IMR-90 (cell line): ENCODE measurements at regions not wholly inside any gene's neighbourhood (a gene's known extent, or its start where the extent isn't known, plus 50 kb on each side); places are given as distances from the start of the nearest gene placed in this dataset.

Source experiments
- ATAC-seq: fragments of 200-7000 bp; cut with Tn5 transposase; 2 replicates; pipeline ENCODE4 v1.9.1; 2020; ENCODE audit warnings: low read depth, mild to moderate bottlenecking, moderate library complexity
- BruUV-seq: library from RNA; stranded (reverse); fragments of 400-500 nt; replicated peaks from 2 replicates; lab custom pipeline; 2021; lab: Mats Ljungman, UMichigan
- CTCF ChIA-PET: fragments of 300-600 bp; formaldehyde crosslinking; extraction: SDS; loops from one replicate; lab custom pipeline; 2021; ENCODE audit warnings: antibody characterized with exemption; lab: Yijun Ruan, JAX
- POLR2A ChIA-PET: fragments of 300-600 bp; sonication (Branson Sonifier 250); formaldehyde crosslinking; loops from one replicate; lab custom pipeline; 2022; ENCODE audit warnings: antibody characterized with exemption; ENCODE audit not compliant: unreplicated experiment; lab: Charles Lee
- DNase-seq: peaks from one replicate; pipeline ENCODE4 v3.0.0; 2013
- H2AFZ ChIP-seq: replicated peaks from 2 replicates; pipeline ENCODE3; 2013; ENCODE audit warnings: low read length, mild to moderate bottlenecking; ENCODE audit not compliant: poor library complexity
- H2AK5ac ChIP-seq: 2 replicates; pipeline ENCODE4 v1.6.1; 2013; ENCODE audit warnings: low read depth, low read length, inconsistent platforms
- H2AK9ac ChIP-seq: replicated peaks from 2 replicates; pipeline ENCODE3; 2013; ENCODE audit warnings: mild to moderate bottlenecking, low read depth, low read length, moderate library complexity; ENCODE audit not compliant: poor library complexity
- H2BK120ac ChIP-seq: 2 replicates; pipeline ENCODE4 v1.6.1; 2013; ENCODE audit warnings: low read depth, low read length, inconsistent platforms
- H2BK15ac ChIP-seq: 3 replicates; pipeline ENCODE4 v1.6.1; 2013; ENCODE audit warnings: low read depth, low read length, inconsistent platforms
- H2BK20ac ChIP-seq: 2 replicates; pipeline ENCODE4 v1.6.1; 2013; ENCODE audit warnings: low read depth, mild to moderate bottlenecking, inconsistent platforms, low read length, moderate library complexity
- H2BK5ac ChIP-seq: 2 replicates; pipeline ENCODE4 v1.6.1; 2013; ENCODE audit warnings: mild to moderate bottlenecking, low read depth, low read length, inconsistent platforms; ENCODE audit not compliant: poor library complexity, severe bottlenecking
- H3K14ac ChIP-seq: replicated peaks from 2 replicates; pipeline ENCODE4 v1.6.1; 2013; ENCODE audit warnings: low read depth, low read length, inconsistent platforms
- H3K18ac ChIP-seq: 2 replicates; pipeline ENCODE4 v1.6.1; 2013; ENCODE audit warnings: low read depth, low read length, control low read depth
- H3K23ac ChIP-seq: 2 replicates; pipeline ENCODE4 v1.6.1; 2013; ENCODE audit warnings: low read depth, low read length, inconsistent platforms
- H3K27ac ChIP-seq: 2 replicates; pipeline ENCODE4 v1.5.1; 2013; ENCODE audit warnings: mild to moderate bottlenecking, control low read depth, low read length; ENCODE audit not compliant: insufficient read depth
- H3K27me3 ChIP-seq: 2 replicates; pipeline ENCODE4 v1.6.1; 2013; ENCODE audit warnings: low read length; ENCODE audit not compliant: control insufficient read depth, insufficient read depth
- H3K36me3 ChIP-seq: 2 replicates; pipeline ENCODE4 v1.6.1; 2013; ENCODE audit warnings: low read length, mixed read lengths; ENCODE audit not compliant: control insufficient read depth, insufficient read depth
- H3K4ac ChIP-seq: 2 replicates; pipeline ENCODE4 v1.6.1; 2013; ENCODE audit warnings: low read depth, low read length, inconsistent platforms
- H3K4me1 ChIP-seq: 2 replicates; pipeline ENCODE4 v1.6.1; 2013; ENCODE audit warnings: low read length, mixed read lengths; ENCODE audit not compliant: control insufficient read depth, insufficient read depth
- H3K4me2 ChIP-seq: 2 replicates; pipeline ENCODE4 v1.6.1; 2013; ENCODE audit warnings: low read depth, mild to moderate bottlenecking, control low read depth, low read length, moderate library complexity
- H3K4me3 ChIP-seq: 2 replicates; pipeline ENCODE4 v1.5.1; 2013; ENCODE audit warnings: low read depth, mild to moderate bottlenecking, control low read depth, low read length, moderate library complexity; ENCODE audit not compliant: insufficient read depth
- H3K56ac ChIP-seq: 2 replicates; pipeline ENCODE4 v1.6.1; 2013; ENCODE audit warnings: low read length, inconsistent platforms; ENCODE audit not compliant: insufficient read depth; ENCODE audit errors: extremely low read depth
- H3K79me1 ChIP-seq, 2 experiments: 2 replicates each; pipeline ENCODE4 v1.6.1; 2013; ENCODE audit warnings: low read length in 2 of 2, inconsistent platforms in 1 of 2, low read depth in 1 of 2
- H3K9ac ChIP-seq: 2 replicates; pipeline ENCODE4 v1.6.1; 2013; ENCODE audit warnings: low read depth, low read length, control low read depth
- H3K9me1 ChIP-seq: 2 replicates; pipeline ENCODE4 v1.6.1; 2013; ENCODE audit warnings: low read length, inconsistent platforms; ENCODE audit not compliant: insufficient read depth
- H3K9me3 ChIP-seq: 2 replicates; pipeline ENCODE4 v1.6.1; 2013; ENCODE audit warnings: low read length; ENCODE audit not compliant: control insufficient read depth, insufficient read depth
- H4K20me1 ChIP-seq: 2 replicates; pipeline ENCODE4 v1.6.1; 2013; ENCODE audit warnings: low read length, inconsistent platforms; ENCODE audit not compliant: insufficient read depth
- H4K5ac ChIP-seq: 2 replicates; pipeline ENCODE4 v1.6.1; 2013; ENCODE audit warnings: mild to moderate bottlenecking, low read depth, low read length, control low read depth
- H4K8ac ChIP-seq, 2 experiments: 2 replicates each; pipeline ENCODE4 v1.6.1; 2013; ENCODE audit warnings: low read depth in 2 of 2, low read length in 2 of 2, control low read depth in 1 of 2, inconsistent platforms in 1 of 2
- H4K91ac ChIP-seq: 2 replicates; pipeline ENCODE4 v1.6.1; 2013; ENCODE audit warnings: low read depth, low read length, inconsistent platforms; ENCODE audit not compliant: insufficient read depth
- BHLHE40 ChIP-seq: fragments of 150-350 bp; IDR thresholded peaks from 2 replicates; pipeline ENCODE4 v1.6.1; 2016; ENCODE audit warnings: mild to moderate bottlenecking, low read depth, low read length
- CEBPB ChIP-seq: IDR thresholded peaks from 2 replicates; pipeline ENCODE4 v1.6.1; 2012; ENCODE audit warnings: low read depth, low read length, improper control_type of control experiment
- CHD1 ChIP-seq: IDR thresholded peaks from 2 replicates; pipeline ENCODE4 v1.6.1; 2012; ENCODE audit warnings: low read depth, low read length, improper control_type of control experiment
- MAZ ChIP-seq: IDR thresholded peaks from 2 replicates; pipeline ENCODE4 v1.6.1; 2012; ENCODE audit warnings: low read depth, mild to moderate bottlenecking, low read length, improper control_type of control experiment, moderate library complexity, borderline replicate concordance
- MXI1 ChIP-seq: IDR thresholded peaks from 2 replicates; pipeline ENCODE4 v1.6.1; 2012; ENCODE audit warnings: low read depth, mild to moderate bottlenecking, low read length, moderate library complexity, borderline replicate concordance
- POLR2A ChIP-seq: IDR thresholded peaks from 2 replicates; pipeline ENCODE4 v1.6.1; 2012; ENCODE audit warnings: mild to moderate bottlenecking, low read depth, low read length
- RAD21 ChIP-seq: IDR thresholded peaks from 2 replicates; pipeline ENCODE4 v1.6.1; 2012; ENCODE audit warnings: low read length, improper control_type of control experiment
- RCOR1 ChIP-seq: IDR thresholded peaks from 2 replicates; pipeline ENCODE4 v1.6.1; 2012; ENCODE audit warnings: mild to moderate bottlenecking, low read length, improper control_type of control experiment; ENCODE audit not compliant: insufficient replicate concordance
- RFX5 ChIP-seq: IDR thresholded peaks from 2 replicates; pipeline ENCODE4 v1.8.0; 2012; ENCODE audit warnings: low read depth, mild to moderate bottlenecking, low read length, moderate library complexity
- WGBS, 2 experiments: methylation state at CpG; one replicate each; pipeline versions ENCODE4 v1.1.5 to v1.1.7; 2013; ENCODE audit warnings: missing lambda C conversion rate in 2 of 2; ENCODE audit not compliant: insufficient read length in 1 of 2; ENCODE audit errors: extremely low coverage in 2 of 2; 5-methylcytosine and 5-hydroxymethylcytosine counted together
- dilution Hi-C: fragments of 300-500 bp; cut with HindIII; formaldehyde crosslinking; loops from one replicate; pipeline ENCODE4 v1.14.3; 2018; ENCODE audit warnings: low sequenced_read_pairs; ENCODE audit not compliant: unreplicated experiment
- in situ Hi-C: fragments of 300-500 bp; cut with MboI; formaldehyde crosslinking; loops from 3 replicates; pipeline ENCODE4 v1.14.3; 2019; ENCODE audit warnings: low sequenced_read_pairs, inconsistent platforms, mixed read lengths
- intact Hi-C: fragments of 100-400 bp; cut with micrococcal nuclease; formaldehyde crosslinking; loops from 2 replicates; pipeline ENCODE4 v1.10.0; 2022
- TF ChIP-seq, protein P1 (sequence below): fragments of 150-350 bp; IDR thresholded peaks from 2 replicates; pipeline ENCODE4 v1.6.1; 2017; ENCODE audit warnings: mild to moderate bottlenecking, antibody characterized with exemption, low read length, low read depth
- TF ChIP-seq, protein P2 (sequence below): fragments of 150-350 bp; IDR thresholded peaks from 2 replicates; pipeline ENCODE4 v1.6.1; 2016; ENCODE audit warnings: low read depth, mild to moderate bottlenecking, low read length, moderate library complexity, borderline replicate concordance

DNA sequence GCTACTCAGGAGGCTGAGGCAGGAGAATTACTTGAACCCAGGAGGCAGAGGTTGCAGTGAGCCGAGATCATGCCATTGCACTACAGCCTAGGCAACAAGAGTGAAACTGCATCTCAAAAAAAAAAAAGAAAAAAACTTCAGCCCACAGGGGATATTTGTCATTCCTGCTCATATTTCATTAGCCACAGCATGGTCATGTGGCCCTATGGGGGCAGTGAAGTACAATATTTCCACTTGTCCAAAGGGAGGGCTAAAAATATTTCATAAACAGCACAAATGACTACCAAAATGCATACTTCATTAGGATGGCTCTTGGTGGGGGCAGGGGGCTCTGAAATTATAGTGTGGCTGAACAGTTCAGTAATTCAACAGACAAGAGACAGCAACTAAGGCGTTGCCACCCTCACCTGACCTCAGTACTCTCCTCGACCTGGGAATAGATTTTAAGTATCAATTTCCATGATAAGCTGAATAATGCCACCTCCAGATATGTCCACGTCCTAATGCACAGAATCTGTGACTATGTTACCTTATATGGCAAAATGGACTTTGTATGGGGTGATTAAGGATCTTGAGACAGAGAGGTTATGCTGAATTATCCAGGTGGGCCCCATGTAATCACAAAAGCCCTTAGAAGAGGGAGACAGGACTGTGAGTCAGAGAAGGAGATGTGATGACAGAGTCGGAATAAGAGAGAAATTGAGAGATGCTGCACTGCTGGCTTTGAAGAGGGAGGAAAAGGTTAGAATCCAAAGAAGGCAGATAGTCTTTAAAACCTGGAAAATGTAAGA lies 158.2 kb upstream of the CRIM1 start:
- ChIA-PET CTCF (no interaction called here), POLR2A (no interaction called here)
- Histone ChIP-seq H3K4me3 (no peak overlapping the region), H3K9me1 (no peaks in the 10 kb centered on the region), H3K27ac (no peak overlapping the region), H3K56ac (no peak overlapping the region), H2AK9ac (no peak overlapping the region), H3K27me3 (no peaks in the 10 kb centered on the region), H2AK5ac (no peak overlapping the region), H4K91ac (no peak overlapping the region), H2AFZ (no peak overlapping the region), H4K8ac (no peak overlapping the region), H2BK5ac (no peak overlapping the region), H2BK120ac (no peak overlapping the region), H3K9me3 (no peaks in the 10 kb centered on the region), H3K4ac (no peak overlapping the region), H2BK15ac (no peak overlapping the region), H3K36me3 (no peaks in the 10 kb centered on the region), H4K5ac (no peak overlapping the region), H2BK20ac (no peak overlapping the region), H3K9ac (no peak overlapping the region), H3K23ac (no peak overlapping the region), H3K4me2 (no peak overlapping the region), H3K4me1 (no peaks in the 10 kb centered on the region), H3K79me1 (no peaks in the 10 kb centered on the region), H3K18ac (no peak overlapping the region), H4K20me1 (no peaks in the 10 kb centered on the region), H3K14ac (no peak overlapping the region)
- TF ChIP-seq MXI1 = no peak
- TF ChIP-seq POLR2A = no peak
- no peak for TF ChIP-seq CEBPB
- TF ChIP-seq, protein P1, sequence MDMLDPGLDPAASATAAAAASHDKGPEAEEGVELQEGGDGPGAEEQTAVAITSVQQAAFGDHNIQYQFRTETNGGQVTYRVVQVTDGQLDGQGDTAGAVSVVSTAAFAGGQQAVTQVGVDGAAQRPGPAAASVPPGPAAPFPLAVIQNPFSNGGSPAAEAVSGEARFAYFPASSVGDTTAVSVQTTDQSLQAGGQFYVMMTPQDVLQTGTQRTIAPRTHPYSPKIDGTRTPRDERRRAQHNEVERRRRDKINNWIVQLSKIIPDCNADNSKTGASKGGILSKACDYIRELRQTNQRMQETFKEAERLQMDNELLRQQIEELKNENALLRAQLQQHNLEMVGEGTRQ = no peak
- TF ChIP-seq BHLHE40 = no peak
- TF ChIP-seq, protein P2, sequence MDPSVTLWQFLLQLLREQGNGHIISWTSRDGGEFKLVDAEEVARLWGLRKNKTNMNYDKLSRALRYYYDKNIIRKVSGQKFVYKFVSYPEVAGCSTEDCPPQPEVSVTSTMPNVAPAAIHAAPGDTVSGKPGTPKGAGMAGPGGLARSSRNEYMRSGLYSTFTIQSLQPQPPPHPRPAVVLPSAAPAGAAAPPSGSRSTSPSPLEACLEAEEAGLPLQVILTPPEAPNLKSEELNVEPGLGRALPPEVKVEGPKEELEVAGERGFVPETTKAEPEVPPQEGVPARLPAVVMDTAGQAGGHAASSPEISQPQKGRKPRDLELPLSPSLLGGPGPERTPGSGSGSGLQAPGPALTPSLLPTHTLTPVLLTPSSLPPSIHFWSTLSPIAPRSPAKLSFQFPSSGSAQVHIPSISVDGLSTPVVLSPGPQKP = no peak
- no peak for TF ChIP-seq RAD21
- no peak for TF ChIP-seq CHD1
- TF ChIP-seq MAZ = no peak
- no peak for TF ChIP-seq RCOR1
- no peak for TF ChIP-seq RFX5
- dilution Hi-C loops (no loop called here), intact Hi-C loops (no loop called here), in situ Hi-C loops (no loop called here)
- ATAC-seq (no peak), DNase-seq (no peak)
- WGBS, 2 experiments = 83% methylated on average over 1 of the region's 5 CpGs; no CpG with 5 or more reads in 1 of the 2 experiments
- BruUV-seq = no TSS peak
